HepG2 (cell line): ENCODE measurements at regions not wholly inside any gene's neighbourhood (a gene's known extent, or its start where the extent isn't known, plus 50 kb on each side); places are given as distances from the start of the nearest gene placed in this dataset.

Source experiments
- BCL6 ChIP-seq: IDR thresholded peaks from 2 replicates; pipeline ENCODE4 v1.6.1; 2016; ENCODE audit warnings: missing genetic modification reagents, missing compliant biosample characterization
- NFRKB ChIP-seq: fragments of 450-650 bp; IDR thresholded peaks from 2 replicates; pipeline ENCODE4 v1.6.1; 2017
- POLR2A ChIP-seq, 2 experiments: IDR thresholded peaks; 2 replicates each; pipeline ENCODE4 v1.6.1; 2011; ENCODE audit warnings: low read depth in 2 of 2, low read length in 2 of 2, mild to moderate bottlenecking in 1 of 2, moderate library complexity in 1 of 2; ENCODE audit not compliant: insufficient read depth in 1 of 2
- ZNF24 ChIP-seq: fragments of 450-650 bp; IDR thresholded peaks from 2 replicates; pipeline ENCODE4 v1.6.1; 2017; ENCODE audit warnings: antibody characterized with exemption, mild to moderate bottlenecking
- ZNF326 ChIP-seq: sonication (generic); formaldehyde crosslinking; IDR thresholded peaks from 2 replicates; pipeline ENCODE4 v1.4.0; 2020; ENCODE audit warnings: missing genetic modification reagents, borderline replicate concordance
- ZNF33A ChIP-seq: sonication (generic); formaldehyde crosslinking; IDR thresholded peaks from 2 replicates; pipeline ENCODE4 v1.5.1; 2020; ENCODE audit warnings: missing genetic modification reagents, mild to moderate bottlenecking, moderate library complexity, borderline replicate concordance
- TF ChIP-seq, protein P1 (sequence below): sonication (generic); formaldehyde crosslinking; IDR thresholded peaks from 2 replicates; pipeline ENCODE4 v1.4.0; 2020; ENCODE audit warnings: mild to moderate bottlenecking, missing genetic modification reagents, borderline replicate concordance
- TF ChIP-seq, protein P2 (sequence below): sonication (generic); formaldehyde crosslinking; IDR thresholded peaks from 2 replicates; pipeline ENCODE4 v1.4.0; 2020; ENCODE audit warnings: missing genetic modification reagents, borderline replicate concordance
- TF ChIP-seq, protein P3 (sequence below): sonication (generic); formaldehyde crosslinking; IDR thresholded peaks from 2 replicates; pipeline ENCODE4 v1.4.0; 2020; ENCODE audit warnings: missing genetic modification reagents, borderline replicate concordance
- TF ChIP-seq, protein P4 (sequence below): IDR thresholded peaks from 2 replicates; pipeline ENCODE4 v1.6.1; 2016; ENCODE audit warnings: mild to moderate bottlenecking, missing biosample characterization, missing genetic modification reagents
- TF ChIP-seq, protein P5 (sequence below): sonication (generic); formaldehyde crosslinking; IDR thresholded peaks from 2 replicates; pipeline ENCODE4 v1.4.0; 2020; ENCODE audit warnings: mild to moderate bottlenecking, missing genetic modification reagents
- TF ChIP-seq, protein P6 (sequence below): sonication (generic); formaldehyde crosslinking; IDR thresholded peaks from 2 replicates; pipeline ENCODE4 v1.5.1; 2020; ENCODE audit warnings: mild to moderate bottlenecking, missing genetic modification reagents, borderline replicate concordance

DNA sequence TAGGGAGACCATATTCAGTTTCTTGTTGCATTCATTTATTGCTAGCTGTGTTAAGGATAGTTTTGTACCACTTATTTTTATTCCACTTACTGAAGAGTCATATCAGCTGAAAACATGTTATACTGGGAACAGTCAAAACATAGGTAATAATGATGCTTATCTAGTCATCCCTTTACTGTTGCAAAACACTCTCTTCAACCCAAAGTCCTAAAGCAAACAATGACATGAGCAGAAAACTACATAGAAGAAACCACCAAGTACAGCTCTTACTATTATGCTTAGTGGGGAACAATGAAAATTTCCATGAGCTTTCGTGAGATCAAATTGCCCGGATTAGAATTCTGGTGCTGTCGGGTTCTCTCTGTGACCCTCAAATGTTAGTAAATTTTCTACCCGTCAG is 681.4 kb downstream of the NR2F1-AS1 start (continued):
- TF ChIP-seq, protein P1, sequence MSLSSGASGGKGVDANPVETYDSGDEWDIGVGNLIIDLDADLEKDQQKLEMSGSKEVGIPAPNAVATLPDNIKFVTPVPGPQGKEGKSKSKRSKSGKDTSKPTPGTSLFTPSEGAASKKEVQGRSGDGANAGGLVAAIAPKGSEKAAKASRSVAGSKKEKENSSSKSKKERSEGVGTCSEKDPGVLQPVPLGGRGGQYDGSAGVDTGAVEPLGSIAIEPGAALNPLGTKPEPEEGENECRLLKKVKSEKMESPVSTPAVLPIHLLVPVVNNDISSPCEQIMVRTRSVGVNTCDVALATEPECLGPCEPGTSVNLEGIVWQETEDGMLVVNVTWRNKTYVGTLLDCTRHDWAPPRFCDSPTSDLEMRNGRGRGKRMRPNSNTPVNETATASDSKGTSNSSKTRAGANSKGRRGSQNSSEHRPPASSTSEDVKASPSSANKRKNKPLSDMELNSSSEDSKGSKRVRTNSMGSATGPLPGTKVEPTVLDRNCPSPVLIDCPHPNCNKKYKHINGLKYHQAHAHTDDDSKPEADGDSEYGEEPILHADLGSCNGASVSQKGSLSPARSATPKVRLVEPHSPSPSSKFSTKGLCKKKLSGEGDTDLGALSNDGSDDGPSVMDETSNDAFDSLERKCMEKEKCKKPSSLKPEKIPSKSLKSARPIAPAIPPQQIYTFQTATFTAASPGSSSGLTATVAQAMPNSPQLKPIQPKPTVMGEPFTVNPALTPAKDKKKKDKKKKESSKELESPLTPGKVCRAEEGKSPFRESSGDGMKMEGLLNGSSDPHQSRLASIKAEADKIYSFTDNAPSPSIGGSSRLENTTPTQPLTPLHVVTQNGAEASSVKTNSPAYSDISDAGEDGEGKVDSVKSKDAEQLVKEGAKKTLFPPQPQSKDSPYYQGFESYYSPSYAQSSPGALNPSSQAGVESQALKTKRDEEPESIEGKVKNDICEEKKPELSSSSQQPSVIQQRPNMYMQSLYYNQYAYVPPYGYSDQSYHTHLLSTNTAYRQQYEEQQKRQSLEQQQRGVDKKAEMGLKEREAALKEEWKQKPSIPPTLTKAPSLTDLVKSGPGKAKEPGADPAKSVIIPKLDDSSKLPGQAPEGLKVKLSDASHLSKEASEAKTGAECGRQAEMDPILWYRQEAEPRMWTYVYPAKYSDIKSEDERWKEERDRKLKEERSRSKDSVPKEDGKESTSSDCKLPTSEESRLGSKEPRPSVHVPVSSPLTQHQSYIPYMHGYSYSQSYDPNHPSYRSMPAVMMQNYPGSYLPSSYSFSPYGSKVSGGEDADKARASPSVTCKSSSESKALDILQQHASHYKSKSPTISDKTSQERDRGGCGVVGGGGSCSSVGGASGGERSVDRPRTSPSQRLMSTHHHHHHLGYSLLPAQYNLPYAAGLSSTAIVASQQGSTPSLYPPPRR (CRISPR knock-in tag): no peak
- TF ChIP-seq, protein P2, sequence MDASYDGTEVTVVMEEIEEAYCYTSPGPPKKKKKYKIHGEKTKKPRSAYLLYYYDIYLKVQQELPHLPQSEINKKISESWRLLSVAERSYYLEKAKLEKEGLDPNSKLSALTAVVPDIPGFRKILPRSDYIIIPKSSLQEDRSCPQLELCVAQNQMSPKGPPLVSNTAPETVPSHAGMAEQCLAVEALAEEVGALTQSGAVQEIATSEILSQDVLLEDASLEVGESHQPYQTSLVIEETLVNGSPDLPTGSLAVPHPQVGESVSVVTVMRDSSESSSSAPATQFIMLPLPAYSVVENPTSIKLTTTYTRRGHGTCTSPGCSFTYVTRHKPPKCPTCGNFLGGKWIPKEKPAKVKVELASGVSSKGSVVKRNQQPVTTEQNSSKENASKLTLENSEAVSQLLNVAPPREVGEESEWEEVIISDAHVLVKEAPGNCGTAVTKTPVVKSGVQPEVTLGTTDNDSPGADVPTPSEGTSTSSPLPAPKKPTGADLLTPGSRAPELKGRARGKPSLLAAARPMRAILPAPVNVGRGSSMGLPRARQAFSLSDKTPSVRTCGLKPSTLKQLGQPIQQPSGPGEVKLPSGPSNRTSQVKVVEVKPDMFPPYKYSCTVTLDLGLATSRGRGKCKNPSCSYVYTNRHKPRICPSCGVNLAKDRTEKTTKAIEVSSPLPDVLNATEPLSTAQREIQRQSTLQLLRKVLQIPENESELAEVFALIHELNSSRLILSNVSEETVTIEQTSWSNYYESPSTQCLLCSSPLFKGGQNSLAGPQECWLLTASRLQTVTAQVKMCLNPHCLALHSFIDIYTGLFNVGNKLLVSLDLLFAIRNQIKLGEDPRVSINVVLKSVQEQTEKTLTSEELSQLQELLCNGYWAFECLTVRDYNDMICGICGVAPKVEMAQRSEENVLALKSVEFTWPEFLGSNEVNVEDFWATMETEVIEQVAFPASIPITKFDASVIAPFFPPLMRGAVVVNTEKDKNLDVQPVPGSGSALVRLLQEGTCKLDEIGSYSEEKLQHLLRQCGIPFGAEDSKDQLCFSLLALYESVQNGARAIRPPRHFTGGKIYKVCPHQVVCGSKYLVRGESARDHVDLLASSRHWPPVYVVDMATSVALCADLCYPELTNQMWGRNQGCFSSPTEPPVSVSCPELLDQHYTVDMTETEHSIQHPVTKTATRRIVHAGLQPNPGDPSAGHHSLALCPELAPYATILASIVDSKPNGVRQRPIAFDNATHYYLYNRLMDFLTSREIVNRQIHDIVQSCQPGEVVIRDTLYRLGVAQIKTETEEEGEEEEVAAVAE (CRISPR knock-in tag): 0 out of 2 replicates have a peak, but pooled peaks have one; percentile 50
- TF ChIP-seq POLR2A (IDR thresholded peaks at IDR 0.05; ENCODE audit: insufficient read depth in 1 of 2, low read depth in 2 of 2, low read length in 2 of 2) (no peak), BCL6 (peak; percentile 37; the same call in 1 of the 2 replicates), NFRKB (no peak), ZNF326 (CRISPR knock-in tag) (no peak), ZNF33A (CRISPR knock-in tag) (no peak), ZNF24 (peak; percentile 43; the same call in 1 of the 2 replicates)
- TF ChIP-seq, protein P3, sequence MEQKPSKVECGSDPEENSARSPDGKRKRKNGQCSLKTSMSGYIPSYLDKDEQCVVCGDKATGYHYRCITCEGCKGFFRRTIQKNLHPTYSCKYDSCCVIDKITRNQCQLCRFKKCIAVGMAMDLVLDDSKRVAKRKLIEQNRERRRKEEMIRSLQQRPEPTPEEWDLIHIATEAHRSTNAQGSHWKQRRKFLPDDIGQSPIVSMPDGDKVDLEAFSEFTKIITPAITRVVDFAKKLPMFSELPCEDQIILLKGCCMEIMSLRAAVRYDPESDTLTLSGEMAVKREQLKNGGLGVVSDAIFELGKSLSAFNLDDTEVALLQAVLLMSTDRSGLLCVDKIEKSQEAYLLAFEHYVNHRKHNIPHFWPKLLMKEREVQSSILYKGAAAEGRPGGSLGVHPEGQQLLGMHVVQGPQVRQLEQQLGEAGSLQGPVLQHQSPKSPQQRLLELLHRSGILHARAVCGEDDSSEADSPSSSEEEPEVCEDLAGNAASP (CRISPR knock-in tag): no peak
- TF ChIP-seq, protein P4, sequence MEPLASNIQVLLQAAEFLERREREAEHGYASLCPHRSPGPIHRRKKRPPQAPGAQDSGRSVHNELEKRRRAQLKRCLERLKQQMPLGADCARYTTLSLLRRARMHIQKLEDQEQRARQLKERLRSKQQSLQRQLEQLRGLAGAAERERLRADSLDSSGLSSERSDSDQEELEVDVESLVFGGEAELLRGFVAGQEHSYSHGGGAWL (CRISPR knock-in tag): no peak
- TF ChIP-seq, protein P5, sequence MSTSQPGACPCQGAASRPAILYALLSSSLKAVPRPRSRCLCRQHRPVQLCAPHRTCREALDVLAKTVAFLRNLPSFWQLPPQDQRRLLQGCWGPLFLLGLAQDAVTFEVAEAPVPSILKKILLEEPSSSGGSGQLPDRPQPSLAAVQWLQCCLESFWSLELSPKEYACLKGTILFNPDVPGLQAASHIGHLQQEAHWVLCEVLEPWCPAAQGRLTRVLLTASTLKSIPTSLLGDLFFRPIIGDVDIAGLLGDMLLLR (CRISPR knock-in tag): no peak
- TF ChIP-seq, protein P6, sequence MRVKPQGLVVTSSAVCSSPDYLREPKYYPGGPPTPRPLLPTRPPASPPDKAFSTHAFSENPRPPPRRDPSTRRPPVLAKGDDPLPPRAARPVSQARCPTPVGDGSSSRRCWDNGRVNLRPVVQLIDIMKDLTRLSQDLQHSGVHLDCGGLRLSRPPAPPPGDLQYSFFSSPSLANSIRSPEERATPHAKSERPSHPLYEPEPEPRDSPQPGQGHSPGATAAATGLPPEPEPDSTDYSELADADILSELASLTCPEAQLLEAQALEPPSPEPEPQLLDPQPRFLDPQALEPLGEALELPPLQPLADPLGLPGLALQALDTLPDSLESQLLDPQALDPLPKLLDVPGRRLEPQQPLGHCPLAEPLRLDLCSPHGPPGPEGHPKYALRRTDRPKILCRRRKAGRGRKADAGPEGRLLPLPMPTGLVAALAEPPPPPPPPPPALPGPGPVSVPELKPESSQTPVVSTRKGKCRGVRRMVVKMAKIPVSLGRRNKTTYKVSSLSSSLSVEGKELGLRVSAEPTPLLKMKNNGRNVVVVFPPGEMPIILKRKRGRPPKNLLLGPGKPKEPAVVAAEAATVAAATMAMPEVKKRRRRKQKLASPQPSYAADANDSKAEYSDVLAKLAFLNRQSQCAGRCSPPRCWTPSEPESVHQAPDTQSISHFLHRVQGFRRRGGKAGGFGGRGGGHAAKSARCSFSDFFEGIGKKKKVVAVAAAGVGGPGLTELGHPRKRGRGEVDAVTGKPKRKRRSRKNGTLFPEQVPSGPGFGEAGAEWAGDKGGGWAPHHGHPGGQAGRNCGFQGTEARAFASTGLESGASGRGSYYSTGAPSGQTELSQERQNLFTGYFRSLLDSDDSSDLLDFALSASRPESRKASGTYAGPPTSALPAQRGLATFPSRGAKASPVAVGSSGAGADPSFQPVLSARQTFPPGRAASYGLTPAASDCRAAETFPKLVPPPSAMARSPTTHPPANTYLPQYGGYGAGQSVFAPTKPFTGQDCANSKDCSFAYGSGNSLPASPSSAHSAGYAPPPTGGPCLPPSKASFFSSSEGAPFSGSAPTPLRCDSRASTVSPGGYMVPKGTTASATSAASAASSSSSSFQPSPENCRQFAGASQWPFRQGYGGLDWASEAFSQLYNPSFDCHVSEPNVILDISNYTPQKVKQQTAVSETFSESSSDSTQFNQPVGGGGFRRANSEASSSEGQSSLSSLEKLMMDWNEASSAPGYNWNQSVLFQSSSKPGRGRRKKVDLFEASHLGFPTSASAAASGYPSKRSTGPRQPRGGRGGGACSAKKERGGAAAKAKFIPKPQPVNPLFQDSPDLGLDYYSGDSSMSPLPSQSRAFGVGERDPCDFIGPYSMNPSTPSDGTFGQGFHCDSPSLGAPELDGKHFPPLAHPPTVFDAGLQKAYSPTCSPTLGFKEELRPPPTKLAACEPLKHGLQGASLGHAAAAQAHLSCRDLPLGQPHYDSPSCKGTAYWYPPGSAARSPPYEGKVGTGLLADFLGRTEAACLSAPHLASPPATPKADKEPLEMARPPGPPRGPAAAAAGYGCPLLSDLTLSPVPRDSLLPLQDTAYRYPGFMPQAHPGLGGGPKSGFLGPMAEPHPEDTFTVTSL (CRISPR knock-in tag): peak; percentile 57; the same call in 1 of the 2 replicates
